Gastrocnemius medialis (tissue), 4 donors: ENCODE measurements at regions not wholly inside any gene's neighbourhood (a gene's known extent, or its start where the extent isn't known, plus 50 kb on each side); places are given as distances from the start of the nearest gene placed in this dataset.

ENCODE experiments used
- ATAC-seq, 2 donors: fragments of 150-250 bp; one replicate each; pipeline ENCODE4 v1.9.1; 2016
- DNase-seq, 2 donors: peaks; one replicate each; pipeline ENCODE4 v3.0.0-alpha.2; 2019
- H3K27ac ChIP-seq, 4 donors: fragments of 200-600 bp; sonication (generic); 1 replicate in 1 of 4; 2 replicates in 3 of 4; pipeline ENCODE4 v1.5.1; 2016 to 2018; ENCODE audit warnings: mild to moderate bottlenecking in 2 of 4, moderate library complexity in 1 of 4
- H3K27me3 ChIP-seq, 3 donors: fragments of 200-600 bp; sonication (generic) in 2 of 3; 1 replicate in 1 of 3; 2 replicates in 2 of 3; pipeline versions ENCODE4 v1.5.1 to v1.6.0; 2016 to 2019; ENCODE audit warnings: mild to moderate bottlenecking in 1 of 3, moderate library complexity in 1 of 3
- H3K36me3 ChIP-seq, 2 donors: fragments of 200-600 bp; sonication (generic) in 1 of 2; one replicate each; pipeline ENCODE4 v1.5.1; 2017 to 2018
- H3K4me1 ChIP-seq, 2 donors: fragments of 200-600 bp; sonication (generic) in 1 of 2; one replicate each; pipeline ENCODE4 v1.5.1; 2016 to 2017; ENCODE audit warnings: mild to moderate bottlenecking in 2 of 2
- H3K4me3 ChIP-seq, 4 donors: fragments of 200-600 bp; sonication (generic) in 3 of 4; 1 replicate in 1 of 4; 2 replicates in 3 of 4; pipeline ENCODE4 v1.5.1; 2016 to 2019; ENCODE audit warnings: mild to moderate bottlenecking in 2 of 4
- H3K9me3 ChIP-seq, 3 donors: fragments of 200-600 bp; sonication (generic) in 2 of 3; 1 replicate in 1 of 3; 2 replicates in 2 of 3; pipeline ENCODE4 v1.5.1; 2016 to 2019
- POLR2A ChIP-seq, 2 donors: fragments of 450-650 bp; IDR thresholded peaks; one replicate each; pipeline ENCODE4 v1.6.1; 2017; ENCODE audit warnings: antibody characterized with exemption in 2 of 2, mild to moderate bottlenecking in 2 of 2, moderate library complexity in 2 of 2
- in situ Hi-C, 4 donors: fragments of 200-750 bp; cut with MboI; loops; one replicate each; pipeline versions ENCODE4 v1.15.0 to v1.8.0; 2017; ENCODE audit warnings: low sequenced_read_pairs in 4 of 4
- intact Hi-C: fragments of 100-400 bp; cut with DNase I; formaldehyde crosslinking; loops from one replicate; pipeline ENCODE4 v1.15.1; 2023; ENCODE audit warnings: low total_unique reads
- TF ChIP-seq, protein P1 (sequence below), 5 experiments: fragments of 450-650 bp in 3 of 5; fragments of 200-600 bp in 2 of 5; sonication (generic) in 2 of 5; IDR thresholded peaks in 4 of 5; conservative IDR thresholded peaks in 1 of 5; 1 replicate in 4 of 5; 2 replicates in 1 of 5; pipeline ENCODE4 v1.5.1; 2016 to 2019; ENCODE audit warnings: antibody characterized with exemption in 5 of 5, mild to moderate bottlenecking in 3 of 5, moderate library complexity in 3 of 5

GRCh38 chr4:1570291-1571164 is 113.6 kb downstream of the FAM53A start:
- Histone ChIP-seq H3K9me3 (no peaks in the 10 kb centered on the region), H3K4me1 (no peaks in the 10 kb centered on the region), H3K27ac (no peak overlapping the region), H3K4me3 (no peak overlapping the region), H3K36me3 (no peaks in the 10 kb centered on the region), H3K27me3 (peaks cover 28 to 30% (median 30%) of the 10 kb centered on the region in 3 donors)
- in situ Hi-C loops = no loop called here
- DNase-seq (no peak), ATAC-seq (no peak)
- intact Hi-C loops = no loop called here
- TF ChIP-seq, protein P1, sequence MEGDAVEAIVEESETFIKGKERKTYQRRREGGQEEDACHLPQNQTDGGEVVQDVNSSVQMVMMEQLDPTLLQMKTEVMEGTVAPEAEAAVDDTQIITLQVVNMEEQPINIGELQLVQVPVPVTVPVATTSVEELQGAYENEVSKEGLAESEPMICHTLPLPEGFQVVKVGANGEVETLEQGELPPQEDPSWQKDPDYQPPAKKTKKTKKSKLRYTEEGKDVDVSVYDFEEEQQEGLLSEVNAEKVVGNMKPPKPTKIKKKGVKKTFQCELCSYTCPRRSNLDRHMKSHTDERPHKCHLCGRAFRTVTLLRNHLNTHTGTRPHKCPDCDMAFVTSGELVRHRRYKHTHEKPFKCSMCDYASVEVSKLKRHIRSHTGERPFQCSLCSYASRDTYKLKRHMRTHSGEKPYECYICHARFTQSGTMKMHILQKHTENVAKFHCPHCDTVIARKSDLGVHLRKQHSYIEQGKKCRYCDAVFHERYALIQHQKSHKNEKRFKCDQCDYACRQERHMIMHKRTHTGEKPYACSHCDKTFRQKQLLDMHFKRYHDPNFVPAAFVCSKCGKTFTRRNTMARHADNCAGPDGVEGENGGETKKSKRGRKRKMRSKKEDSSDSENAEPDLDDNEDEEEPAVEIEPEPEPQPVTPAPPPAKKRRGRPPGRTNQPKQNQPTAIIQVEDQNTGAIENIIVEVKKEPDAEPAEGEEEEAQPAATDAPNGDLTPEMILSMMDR (IDR thresholded peaks at IDR 0.05 in 4 of 5, conservative IDR thresholded peaks at IDR 0.05 in 1 of 5) = no peak
- no peak for TF ChIP-seq POLR2A (IDR thresholded peaks at IDR 0.05)

GRCh38 chr4:1569461-1570151 is 114.5 kb downstream of the FAM53A start:
- no peak overlapping the region for H3K4me3 ChIP-seq
- DNase-seq = no peak
- ATAC-seq = no peak
- no peak for TF ChIP-seq POLR2A (IDR thresholded peaks at IDR 0.05)
- TF ChIP-seq, protein P1 (IDR thresholded peaks at IDR 0.05 in 4 of 5, conservative IDR thresholded peaks at IDR 0.05 in 1 of 5) = no peak
- H3K9me3 ChIP-seq = no peaks in the 10 kb centered on the region
- intact Hi-C loops (no loop called here), in situ Hi-C loops (no loop called here)
- peaks cover 29 to 31% (median 30%) of the 10 kb centered on the region in 3 donors for H3K27me3 ChIP-seq
- no peak overlapping the region for H3K27ac ChIP-seq
- H3K36me3 ChIP-seq = no peaks in the 10 kb centered on the region
- H3K4me1 ChIP-seq = no peaks in the 10 kb centered on the region

DNA sequence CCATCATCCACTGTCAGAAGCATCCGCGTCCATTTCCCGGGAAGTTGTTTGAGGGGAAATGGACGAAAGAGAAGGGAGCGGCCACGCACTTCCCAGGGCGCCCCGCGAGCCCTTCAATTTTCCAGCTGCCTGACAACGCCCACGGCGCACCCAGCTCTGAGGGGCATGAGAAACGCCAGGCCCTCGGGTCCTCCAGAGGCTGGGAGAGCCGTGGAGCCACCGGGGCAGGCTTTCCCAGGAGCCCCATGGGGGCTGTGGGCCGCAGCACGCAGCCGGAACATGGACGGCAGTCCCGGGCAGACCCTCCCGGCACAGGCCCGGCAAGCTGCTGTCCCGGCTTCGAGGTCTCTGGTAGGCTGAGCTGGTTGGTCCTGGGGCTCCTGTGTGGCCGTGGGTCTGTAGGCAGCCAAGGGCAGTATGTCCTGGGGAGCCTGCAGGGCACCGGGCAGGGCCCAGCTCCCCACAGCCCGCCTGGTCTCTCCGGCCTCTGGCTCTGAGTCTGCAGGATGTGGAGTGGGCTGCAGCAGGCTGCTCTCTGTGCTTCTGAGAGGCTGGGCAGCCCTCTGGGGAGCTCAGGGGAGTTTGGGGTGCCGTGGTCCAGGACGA is 115.2 kb downstream of the FAM53A start:
- no peaks in the 10 kb centered on the region for H3K4me1 ChIP-seq
- no peak for ATAC-seq
- no peak for DNase-seq
- no peak overlapping the region for H3K27ac ChIP-seq
- no peak for TF ChIP-seq POLR2A (IDR thresholded peaks at IDR 0.05)
- TF ChIP-seq, protein P1 (IDR thresholded peaks at IDR 0.05 in 4 of 5, conservative IDR thresholded peaks at IDR 0.05 in 1 of 5) = no peak
- intact Hi-C loops = no loop called here
- no peaks in the 10 kb centered on the region for H3K9me3 ChIP-seq
- in situ Hi-C loops = no loop called here
- peaks cover 33 to 35% (median 34%) of the 10 kb centered on the region in 3 donors for H3K27me3 ChIP-seq
- H3K4me3 ChIP-seq = no peak overlapping the region
- no peaks in the 10 kb centered on the region for H3K36me3 ChIP-seq

DNA sequence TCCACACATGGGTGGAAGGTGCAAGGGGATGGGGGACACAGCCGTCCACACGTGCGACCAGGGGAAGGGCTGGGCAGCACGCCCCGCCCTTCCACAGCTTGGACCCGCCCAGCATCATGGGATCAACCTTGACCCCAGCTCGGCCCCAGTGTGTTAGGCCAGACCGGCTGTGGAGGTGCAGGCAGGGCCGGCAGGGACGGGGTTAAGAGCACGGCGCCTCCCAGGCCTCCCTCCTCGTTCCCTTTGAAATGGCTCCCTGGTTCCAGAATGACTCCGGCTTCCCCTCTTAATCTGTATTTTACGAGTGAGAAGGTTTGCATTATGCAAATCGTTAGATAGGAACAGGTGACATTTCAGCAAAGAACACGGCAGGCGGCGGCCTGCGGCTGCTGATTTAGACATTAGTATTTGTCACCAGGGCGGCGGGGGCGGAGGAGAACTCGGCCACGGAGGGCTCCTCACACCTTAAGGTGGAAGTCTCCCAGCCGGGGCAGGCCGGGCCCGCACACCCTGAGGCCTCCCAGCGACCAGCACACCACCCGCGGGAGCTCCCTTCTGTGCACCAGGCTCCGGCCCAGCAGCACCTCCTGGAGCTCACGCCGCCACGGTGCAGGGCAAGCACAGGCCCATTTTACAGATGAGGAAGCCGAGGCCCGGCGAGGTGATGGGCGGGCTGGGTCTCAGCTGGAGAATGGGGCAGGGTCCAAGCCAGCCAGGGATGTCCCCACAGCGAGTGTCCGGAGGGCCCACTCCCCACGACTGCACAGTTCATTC is 116.1 kb downstream of the FAM53A start:
- DNase-seq (no peak), ATAC-seq (no peak)
- intact Hi-C loops = no loop called here
- Histone ChIP-seq H3K27me3 (peaks cover 39 to 45% (median 42%) of the 10 kb centered on the region in 3 donors), H3K27ac (no peak overlapping the region), H3K4me1 (no peaks in the 10 kb centered on the region), H3K36me3 (no peaks in the 10 kb centered on the region), H3K9me3 (no peaks in the 10 kb centered on the region), H3K4me3 (no peak overlapping the region)
- in situ Hi-C loops = no loop called here
- TF ChIP-seq, protein P1 (IDR thresholded peaks at IDR 0.05 in 4 of 5, conservative IDR thresholded peaks at IDR 0.05 in 1 of 5) = no peak
- TF ChIP-seq POLR2A (IDR thresholded peaks at IDR 0.05) = no peak
